ENCODE measurements at regions not wholly inside any gene's neighbourhood (a gene's known extent, or its start where the extent isn't known, plus 50 kb on each side); places are given as distances from the start of the nearest gene placed in this dataset.

DNA sequence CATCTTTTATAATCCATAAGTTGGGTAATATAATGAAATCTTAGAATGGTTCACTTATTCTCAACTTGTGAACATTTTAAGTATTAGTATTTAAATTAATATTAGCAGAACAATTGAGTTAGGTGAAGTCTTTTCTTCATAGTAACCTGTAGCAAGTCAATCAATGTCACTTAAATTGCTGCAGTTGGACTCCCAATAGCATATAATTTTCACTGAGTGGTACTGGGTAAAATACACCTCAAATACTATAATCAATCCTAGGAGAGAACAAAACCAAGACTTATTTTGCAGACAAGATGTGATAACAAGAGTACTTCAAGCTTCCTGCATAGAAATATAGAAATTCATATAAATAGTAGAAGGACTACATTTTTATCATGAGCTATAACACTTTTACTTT is 677.9 kb upstream of the LRRN3 start:
- Histone ChIP-seq H3K4me1 (ENCODE audit: control insufficient read depth, insufficient read depth, low read length) (no peaks in the 10 kb centered on the region), H3K4me3 (ENCODE audit: low read depth, low read length) (no peak overlapping the region), H3K9me3 (ENCODE audit: control insufficient read depth, insufficient read depth, low read depth, low read length) (no peaks in the 10 kb centered on the region), H3K36me3 (ENCODE audit: control insufficient read depth in 2 of 2, insufficient read depth in 1 of 2, low read length in 2 of 2) (no peaks in the 10 kb centered on the region), H3K27ac (ENCODE audit: extremely low read depth, low read depth, low read length) (no peak overlapping the region)
- TF ChIP-seq WT1 (tag by site-specific recombination; IDR thresholded peaks at IDR 0.05) (no peak), EGR2 (tag by site-specific recombination; IDR thresholded peaks at IDR 0.05; ENCODE audit: low read depth) (no peak), ZNF324 (tag by site-specific recombination; IDR thresholded peaks at IDR 0.05) (no peak), ZNF488 (tag by site-specific recombination; IDR thresholded peaks at IDR 0.05) (no peak)
- ChIA-PET POLR2A (no interaction called here), CTCF (interaction anchor here (0.7 kb wide), 1 partner anchor 205 kb away, joined by 3 read pairs; no protein-coding TSS in a partner anchor)

DNA sequence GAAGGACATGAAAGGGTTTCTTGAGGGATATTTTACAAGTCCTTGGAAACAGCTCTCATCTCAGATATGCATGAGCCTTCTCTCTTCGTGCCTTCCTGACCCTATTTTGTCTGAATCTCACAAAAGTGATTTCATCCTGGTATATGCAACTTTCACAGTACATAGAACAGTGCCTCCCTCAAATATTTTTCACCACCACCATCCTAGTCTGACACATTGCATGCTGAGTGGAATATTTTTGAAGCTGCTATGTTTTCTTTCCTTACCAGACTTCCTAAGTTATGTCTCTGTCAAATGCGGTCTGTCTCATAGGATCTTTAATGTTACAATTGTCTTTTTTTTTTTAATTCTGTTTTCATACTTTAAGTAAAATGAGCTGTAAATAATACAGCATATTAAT is 673.3 kb upstream of the LRRN3 start:
- Histone ChIP-seq H3K4me1 (ENCODE audit: control insufficient read depth, insufficient read depth, low read length) (peaks cover 3% of the 10 kb centered on the region; the same call in 1 of the 2 replicates), H3K27ac (ENCODE audit: extremely low read depth, low read depth, low read length) (no peak overlapping the region), H3K36me3 (ENCODE audit: control insufficient read depth in 2 of 2, insufficient read depth in 1 of 2, low read length in 2 of 2) (no peaks in the 10 kb centered on the region), H3K9me3 (ENCODE audit: control insufficient read depth, insufficient read depth, low read depth, low read length) (no peaks in the 10 kb centered on the region), H3K4me3 (ENCODE audit: low read depth, low read length) (no peak overlapping the region)
- CTCF ChIA-PET: no interaction called here
- POLR2A ChIA-PET: interaction anchor here (0.6 kb wide), 1 partner anchor 133 kb away, joined by 5 read pairs; no protein-coding TSS in a partner anchor
- no peak for TF ChIP-seq ZNF629 (tag by site-specific recombination; IDR thresholded peaks at IDR 0.05)
- TF ChIP-seq ZFP3 (tag by site-specific recombination; IDR thresholded peaks at IDR 0.05; ENCODE audit: low read depth): no peak
- no peak for TF ChIP-seq ZNF558 (tag by site-specific recombination; IDR thresholded peaks at IDR 0.05)

- no peak overlapping the region for H3K4me3 ChIP-seq (ENCODE audit: low read depth, low read length)
- H3K4me1 ChIP-seq (ENCODE audit: control insufficient read depth, insufficient read depth, low read length): peaks cover 3% of the 10 kb centered on the region; the same call in 1 of the 2 replicates
- no peak for TF ChIP-seq BCL11B (tag by site-specific recombination; IDR thresholded peaks at IDR 0.05; ENCODE audit: low read depth)
- TF ChIP-seq MEIS1 (CRISPR knock-in tag; IDR thresholded peaks at IDR 0.05; ENCODE audit: borderline replicate concordance): no peak
- TF ChIP-seq BCL11A (tag by site-specific recombination; IDR thresholded peaks at IDR 0.05; ENCODE audit: low read depth): no peak
- TF ChIP-seq ZBTB8A (tag by site-specific recombination; IDR thresholded peaks at IDR 0.05): no peak
- no peaks in the 10 kb centered on the region for H3K36me3 ChIP-seq (ENCODE audit: control insufficient read depth in 2 of 2, insufficient read depth in 1 of 2, low read length in 2 of 2)
- CTCF ChIA-PET: interaction anchor here (0.6 kb wide), 2 partner anchors 61 to 215 kb away, joined by 3 read pairs; no protein-coding TSS in a partner anchor
- H3K9me3 ChIP-seq (ENCODE audit: control insufficient read depth, insufficient read depth, low read depth, low read length): no peaks in the 10 kb centered on the region
- POLR2A ChIA-PET: no interaction called here
- H3K27ac ChIP-seq (ENCODE audit: extremely low read depth, low read depth, low read length): no peak overlapping the region
Observed at GRCh38 chr7:110418659-110419280, 672.2 kb upstream of the LRRN3 start.

GRCh38 chr7:110420788-110421187 is 670.1 kb upstream of the LRRN3 start:
- no peaks in the 10 kb centered on the region for H3K9me3 ChIP-seq (ENCODE audit: control insufficient read depth, insufficient read depth, low read depth, low read length)
- POLR2A ChIA-PET: no interaction called here
- CTCF ChIA-PET: no interaction called here
- no peaks in the 10 kb centered on the region for H3K36me3 ChIP-seq (ENCODE audit: control insufficient read depth in 2 of 2, insufficient read depth in 1 of 2, low read length in 2 of 2)
- H3K4me1 ChIP-seq (ENCODE audit: control insufficient read depth, insufficient read depth, low read length): peaks cover 3% of the 10 kb centered on the region; the same call in 1 of the 2 replicates
- H3K27ac ChIP-seq (ENCODE audit: extremely low read depth, low read depth, low read length): no peak overlapping the region
- no peak overlapping the region for H3K4me3 ChIP-seq (ENCODE audit: low read depth, low read length)
- TF ChIP-seq OVOL3 (tag by site-specific recombination; IDR thresholded peaks at IDR 0.05) (no peak), MYNN (tag by site-specific recombination; IDR thresholded peaks at IDR 0.05; ENCODE audit: borderline replicate concordance) (no peak), ZNF311 (tag by site-specific recombination; IDR thresholded peaks at IDR 0.05; ENCODE audit: borderline replicate concordance) (no peak), WT1 (tag by site-specific recombination; IDR thresholded peaks at IDR 0.05) (no peak), ZNF514 (tag by site-specific recombination; IDR thresholded peaks at IDR 0.05) (no peak), ZNF324 (tag by site-specific recombination; IDR thresholded peaks at IDR 0.05) (no peak), ZNF560 (tag by site-specific recombination; IDR thresholded peaks at IDR 0.05; ENCODE audit: borderline replicate concordance) (no peak), ZEB2 (tag by site-specific recombination; IDR thresholded peaks at IDR 0.05) (no peak), ZBTB48 (tag by site-specific recombination; IDR thresholded peaks at IDR 0.05) (no peak), HIC1 (tag by site-specific recombination; IDR thresholded peaks at IDR 0.05) (no peak), ZNF513 (tag by site-specific recombination; IDR thresholded peaks at IDR 0.05) (no peak)
- TF ChIP-seq, protein P1, sequence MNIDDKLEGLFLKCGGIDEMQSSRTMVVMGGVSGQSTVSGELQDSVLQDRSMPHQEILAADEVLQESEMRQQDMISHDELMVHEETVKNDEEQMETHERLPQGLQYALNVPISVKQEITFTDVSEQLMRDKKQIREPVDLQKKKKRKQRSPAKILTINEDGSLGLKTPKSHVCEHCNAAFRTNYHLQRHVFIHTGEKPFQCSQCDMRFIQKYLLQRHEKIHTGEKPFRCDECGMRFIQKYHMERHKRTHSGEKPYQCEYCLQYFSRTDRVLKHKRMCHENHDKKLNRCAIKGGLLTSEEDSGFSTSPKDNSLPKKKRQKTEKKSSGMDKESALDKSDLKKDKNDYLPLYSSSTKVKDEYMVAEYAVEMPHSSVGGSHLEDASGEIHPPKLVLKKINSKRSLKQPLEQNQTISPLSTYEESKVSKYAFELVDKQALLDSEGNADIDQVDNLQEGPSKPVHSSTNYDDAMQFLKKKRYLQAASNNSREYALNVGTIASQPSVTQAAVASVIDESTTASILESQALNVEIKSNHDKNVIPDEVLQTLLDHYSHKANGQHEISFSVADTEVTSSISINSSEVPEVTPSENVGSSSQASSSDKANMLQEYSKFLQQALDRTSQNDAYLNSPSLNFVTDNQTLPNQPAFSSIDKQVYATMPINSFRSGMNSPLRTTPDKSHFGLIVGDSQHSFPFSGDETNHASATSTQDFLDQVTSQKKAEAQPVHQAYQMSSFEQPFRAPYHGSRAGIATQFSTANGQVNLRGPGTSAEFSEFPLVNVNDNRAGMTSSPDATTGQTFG (tag by site-specific recombination; IDR thresholded peaks at IDR 0.05; ENCODE audit: borderline replicate concordance): no peak
